Ecto neural progenitor cell (in vitro differentiated cells): ENCODE measurements at regions not wholly inside any gene's neighbourhood (a gene's known extent, or its start where the extent isn't known, plus 50 kb on each side); places are given as distances from the start of the nearest gene placed in this dataset.
"Not testable (repeated sequence)": the region's sequence is repeated elsewhere in the genome, so short reads cannot be mapped to it uniquely, and the experiment has no call there.

Experiments
- DNase-seq: peaks from one replicate; pipeline ENCODE4 v3.0.0-alpha.2; 2018; ENCODE audit warnings: low spot score

DNA sequence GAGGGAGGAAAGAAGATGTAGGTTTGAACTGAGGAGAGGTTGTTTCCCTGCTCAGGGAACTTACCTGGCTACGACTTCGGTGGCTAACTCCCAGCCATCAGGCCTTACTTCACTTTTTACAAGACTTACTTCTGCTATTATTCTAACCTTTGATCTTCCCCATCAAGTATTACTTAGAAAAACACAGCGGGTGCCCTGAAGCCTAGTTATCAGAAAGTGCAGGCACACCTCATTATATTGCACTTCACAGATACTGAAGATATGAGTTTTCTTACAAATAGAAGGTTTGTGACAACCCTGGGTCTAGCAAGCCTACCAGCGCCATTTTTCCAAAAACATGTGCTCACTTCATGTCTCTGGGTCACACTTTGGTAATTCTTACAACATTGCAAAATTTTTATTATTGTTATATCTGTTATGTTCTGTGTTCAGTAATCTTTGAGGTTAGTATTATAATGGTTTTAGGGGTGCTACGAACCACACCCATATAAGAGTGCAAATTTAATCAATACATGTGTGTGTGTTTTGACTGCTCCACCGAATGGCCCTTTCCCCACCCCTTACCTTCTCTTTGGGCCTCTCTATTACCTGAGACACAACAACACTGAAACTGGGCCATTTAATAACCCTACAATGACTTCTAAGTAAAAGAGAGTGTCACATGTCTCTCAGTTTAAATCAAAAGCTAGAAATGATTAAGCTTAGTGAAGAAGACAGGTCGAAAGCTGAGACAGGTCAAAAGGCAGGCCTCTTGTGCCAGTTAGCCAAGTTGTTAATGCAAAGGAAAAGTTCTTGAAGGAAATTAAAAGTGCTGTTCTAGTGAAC, 2102.7 kb upstream of the WWC1 start:
- no peak for DNase-seq

DNA sequence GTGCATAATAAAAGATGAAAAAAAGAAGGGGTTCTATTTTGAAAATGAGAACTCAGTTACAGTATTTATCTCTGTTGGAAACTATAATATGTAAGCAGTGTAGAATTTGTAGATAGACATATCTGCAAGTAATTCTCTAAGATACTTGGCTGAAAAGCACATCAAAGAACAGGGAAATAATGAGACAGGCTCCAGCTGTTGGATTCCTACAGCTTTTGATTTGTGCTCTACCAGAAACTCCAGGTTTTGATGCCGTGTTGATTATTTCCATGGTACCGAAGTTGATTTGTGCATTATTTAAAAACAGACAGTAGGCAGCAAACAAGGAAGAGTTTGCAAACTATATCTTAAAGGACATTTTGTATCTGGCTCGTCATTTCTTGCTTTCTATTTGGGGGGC, 2098.7 kb upstream of the WWC1 start:
- no peak for DNase-seq

DNA sequence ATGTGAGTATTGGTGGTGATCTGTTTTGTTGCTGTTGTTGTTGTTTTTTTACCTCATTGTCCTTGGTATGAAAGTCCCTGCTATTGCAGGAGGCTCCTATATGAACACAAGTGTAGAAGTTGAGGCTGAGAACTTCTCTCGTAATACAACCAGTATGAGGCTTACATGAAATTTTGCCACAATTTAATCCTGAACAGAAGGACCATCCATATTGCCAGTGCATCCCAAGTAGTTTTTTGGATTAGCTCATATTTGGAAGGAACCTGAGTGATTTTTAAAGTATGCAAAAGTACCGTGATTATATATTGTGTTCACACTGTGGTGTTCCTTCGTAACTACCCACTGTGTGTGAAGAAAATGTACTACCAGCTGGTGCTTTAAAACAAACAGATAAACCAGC, 2095.5 kb upstream of the WWC1 start:
- no peak for DNase-seq

DNA sequence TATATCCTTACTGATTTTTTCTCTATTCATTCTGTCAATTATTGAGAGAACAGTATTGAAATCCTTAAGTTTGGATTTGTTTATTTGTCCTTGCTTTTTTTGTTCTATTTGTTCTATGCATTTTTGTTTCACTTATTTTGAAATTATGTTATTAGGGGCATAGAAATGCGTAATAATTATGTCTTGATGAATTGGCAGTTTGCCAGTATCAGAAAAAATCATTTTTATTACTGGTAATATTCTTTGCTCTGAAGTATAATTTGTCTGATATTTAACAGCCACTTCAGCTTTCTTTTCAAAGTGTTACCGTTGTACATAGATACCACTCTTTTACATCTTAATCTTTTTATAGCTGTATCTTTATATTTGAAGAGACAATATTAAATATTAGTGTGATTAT, 2090.9 kb upstream of the WWC1 start:
- DNase-seq: no peak

- no peak for DNase-seq
Measured at GRCh38 chr5:166211640-166212039, 2079.8 kb upstream of the WWC1 start.

- DNase-seq: no peak
Measured at GRCh38 chr5:166236327-166236726, 2055.1 kb upstream of the WWC1 start.

DNA sequence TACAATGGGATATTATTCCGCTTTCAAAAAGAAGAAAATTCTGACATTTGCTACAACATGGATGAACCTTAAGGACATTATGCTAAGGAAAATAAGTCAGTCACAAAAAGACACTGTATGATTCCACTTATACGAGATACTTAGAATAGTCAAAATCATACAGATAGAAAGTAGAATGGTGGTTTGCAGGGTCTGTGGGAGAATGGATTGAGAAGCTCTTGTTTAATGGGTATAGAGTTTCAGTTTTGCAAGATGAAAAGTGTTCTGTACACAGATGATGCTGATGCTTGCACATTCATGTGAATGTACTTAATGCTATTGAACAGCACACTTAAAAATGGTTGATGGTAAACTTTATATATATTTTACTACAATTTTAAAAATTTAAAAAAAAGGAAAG, 2050.7 kb upstream of the WWC1 start:
- DNase-seq: no peak

DNA sequence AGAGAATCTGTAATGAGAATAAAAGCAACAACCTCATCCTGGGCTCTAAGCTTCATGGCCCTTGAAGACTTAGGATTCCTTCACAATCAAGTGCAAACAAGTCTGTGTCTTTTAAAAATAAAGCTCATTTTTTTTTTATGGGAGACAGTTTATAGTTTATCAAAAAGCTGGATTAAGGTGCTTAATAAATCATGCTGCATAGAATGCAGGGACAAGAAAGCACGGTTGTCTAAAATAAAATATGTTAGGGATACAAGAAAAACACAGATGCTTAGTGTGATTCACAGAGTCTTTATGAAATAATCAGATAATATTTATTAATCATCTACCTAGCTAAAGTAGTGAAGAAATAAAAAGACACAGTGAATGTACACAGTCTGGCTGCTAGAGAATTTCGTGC, 2045.9 kb upstream of the WWC1 start:
- no peak for DNase-seq

DNA sequence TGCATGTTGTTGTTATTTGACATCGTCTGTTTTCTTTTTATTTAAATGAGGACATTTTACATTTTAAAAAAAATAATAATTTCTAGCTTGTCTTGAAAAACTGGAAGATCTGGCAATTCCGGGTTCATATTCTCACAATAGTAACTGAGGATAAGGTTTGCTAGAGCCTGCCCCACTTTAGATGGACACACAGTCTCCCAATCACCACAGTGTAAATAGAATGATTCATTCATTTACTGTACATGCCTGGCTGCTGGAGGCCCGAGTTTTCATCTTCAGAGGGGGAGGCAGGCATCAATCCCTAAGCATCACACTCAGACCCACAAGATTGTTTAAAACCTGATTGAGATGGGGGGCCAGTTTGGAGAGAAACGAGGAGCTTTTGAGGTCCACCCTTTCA, 2039.7 kb upstream of the WWC1 start:
- no peak for DNase-seq

- no peak for DNase-seq
Measured at GRCh38 chr5:166257661-166258060, 2033.8 kb upstream of the WWC1 start.

DNA sequence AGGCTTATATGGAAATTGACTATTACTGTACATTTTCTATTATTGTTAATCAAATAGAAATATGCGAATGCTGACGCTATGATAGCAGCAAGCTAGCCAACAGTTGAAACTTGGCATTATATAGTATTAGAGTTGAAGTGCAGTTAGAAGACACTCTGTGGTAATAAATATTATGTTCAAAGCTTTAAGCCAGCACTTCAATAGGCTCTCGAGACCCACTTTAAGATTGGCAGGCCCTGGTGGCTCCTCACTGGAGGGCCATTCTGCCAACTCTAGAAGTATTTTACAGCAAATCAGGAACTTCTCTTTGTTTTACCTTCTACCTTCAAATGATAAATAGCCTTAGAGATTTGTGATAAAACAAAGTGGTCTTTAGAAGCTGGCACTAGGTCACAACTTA, 2029.0 kb upstream of the WWC1 start:
- DNase-seq: no peak

DNA sequence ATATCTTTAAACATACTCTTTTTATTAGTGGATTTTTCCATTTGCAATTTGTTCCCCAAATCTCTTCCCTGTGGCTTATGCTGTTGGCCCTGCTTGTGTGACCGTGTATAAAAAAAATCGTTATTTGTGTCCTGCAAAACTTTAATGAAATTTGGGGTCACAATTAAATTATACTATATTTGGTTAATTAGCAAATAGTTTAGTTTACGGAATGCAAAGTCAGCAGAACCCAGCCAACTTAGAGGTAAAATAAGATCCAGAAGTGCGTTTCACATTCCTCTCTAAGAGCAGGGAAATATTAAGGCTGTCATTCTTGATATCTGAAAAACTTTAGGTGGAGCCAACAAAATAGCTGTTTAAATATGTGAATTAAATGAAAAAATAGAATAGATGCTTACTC, 2023.5 kb upstream of the WWC1 start:
- DNase-seq: no peak

DNA sequence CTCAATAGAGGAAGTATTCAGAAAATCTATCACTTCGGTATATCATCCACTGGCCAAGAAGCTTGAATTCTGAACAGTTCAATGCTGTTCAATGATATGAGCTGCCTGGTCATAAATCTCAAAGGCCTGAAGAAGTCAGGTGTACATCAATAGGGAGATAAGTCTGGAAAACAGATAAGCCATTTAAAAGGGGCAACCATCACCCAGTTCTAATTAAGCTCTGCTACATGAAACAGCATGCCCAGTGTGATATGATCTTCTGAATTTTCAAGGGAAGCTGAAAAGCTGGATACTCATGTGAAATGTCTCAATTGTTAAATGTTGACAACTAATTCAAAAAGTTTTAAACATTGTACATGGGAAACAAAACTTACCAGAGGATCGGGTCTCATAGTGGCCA, 2020.7 kb upstream of the WWC1 start:
- DNase-seq: no peak

DNA sequence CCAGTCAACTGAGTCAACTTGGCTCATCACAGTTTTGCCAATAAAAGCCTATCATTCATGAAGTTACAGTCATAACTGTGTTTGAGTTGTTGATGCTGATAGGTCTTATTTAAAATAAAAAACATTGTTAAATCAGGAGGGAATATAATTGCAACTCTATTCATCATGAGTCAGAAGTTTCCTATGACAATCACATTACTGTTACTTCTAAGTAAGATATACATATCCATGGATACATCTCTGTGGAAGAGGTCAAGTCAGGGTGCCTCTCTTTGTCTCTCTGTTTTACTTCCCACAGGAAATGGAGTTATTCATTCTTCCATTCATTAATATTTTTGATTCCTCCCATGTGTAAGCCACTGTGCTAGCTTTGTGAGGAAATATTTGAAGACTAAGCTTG, 2015.4 kb upstream of the WWC1 start:
- DNase-seq: no peak

DNA sequence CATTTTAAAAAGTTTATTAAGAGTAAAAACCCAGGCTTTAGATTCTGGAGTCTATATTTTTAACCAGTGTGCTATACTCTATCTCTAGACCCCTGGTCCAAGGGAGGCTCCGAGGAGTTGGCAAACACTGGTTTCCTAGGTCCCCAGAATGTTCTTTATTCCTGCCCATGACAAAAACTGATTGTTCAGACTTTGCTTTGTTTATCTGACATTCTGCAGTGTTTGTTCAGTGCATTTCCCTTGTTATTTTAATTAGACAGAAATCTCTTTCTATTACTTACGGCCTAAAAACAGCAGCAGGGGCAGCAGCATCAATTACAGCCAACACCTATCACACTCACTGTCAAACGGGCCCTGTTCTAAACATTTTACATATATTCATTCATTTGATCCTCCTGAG, 2011.6 kb upstream of the WWC1 start:
- no peak for DNase-seq

DNA sequence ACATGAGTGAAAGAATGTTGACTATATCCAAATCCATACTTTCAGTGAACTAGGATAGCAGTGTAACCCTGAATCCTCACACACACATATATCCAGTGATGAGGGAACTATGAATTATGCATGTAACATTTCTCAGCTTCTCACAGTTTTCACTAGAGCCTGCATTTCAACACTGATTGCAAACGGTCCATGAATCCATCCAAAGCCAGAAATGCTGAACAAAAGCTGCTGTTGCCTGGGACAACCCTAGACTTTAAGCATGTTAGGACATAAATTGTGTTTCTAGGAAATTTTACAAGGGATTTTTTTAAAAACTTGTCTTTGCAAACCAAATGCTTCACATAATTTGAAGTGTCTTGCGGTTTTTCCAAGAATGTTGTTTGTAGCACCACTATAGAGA, 2010.0 kb upstream of the WWC1 start:
- DNase-seq: no peak

DNA sequence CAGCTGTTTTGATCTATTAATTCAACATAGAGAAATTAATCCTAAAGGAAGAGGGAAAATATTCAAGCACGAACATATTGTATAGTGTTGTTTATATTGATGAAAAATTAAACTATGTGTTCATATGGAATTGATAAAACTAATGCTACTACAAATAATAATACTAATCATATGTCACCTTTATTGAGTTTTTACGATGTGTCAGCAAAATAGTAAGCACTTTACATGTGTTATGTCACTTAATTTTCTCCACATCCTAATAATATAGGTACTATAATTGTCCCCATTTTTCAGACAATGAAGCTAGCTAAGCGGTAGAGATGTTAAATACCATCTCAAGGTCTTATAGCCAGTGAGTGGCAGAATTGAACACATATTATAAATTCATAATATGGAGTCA, 2008.5 kb upstream of the WWC1 start:
- DNase-seq: no peak

- no peak for DNase-seq
Measured at GRCh38 chr5:166285361-166285760, 2006.1 kb upstream of the WWC1 start.

DNA sequence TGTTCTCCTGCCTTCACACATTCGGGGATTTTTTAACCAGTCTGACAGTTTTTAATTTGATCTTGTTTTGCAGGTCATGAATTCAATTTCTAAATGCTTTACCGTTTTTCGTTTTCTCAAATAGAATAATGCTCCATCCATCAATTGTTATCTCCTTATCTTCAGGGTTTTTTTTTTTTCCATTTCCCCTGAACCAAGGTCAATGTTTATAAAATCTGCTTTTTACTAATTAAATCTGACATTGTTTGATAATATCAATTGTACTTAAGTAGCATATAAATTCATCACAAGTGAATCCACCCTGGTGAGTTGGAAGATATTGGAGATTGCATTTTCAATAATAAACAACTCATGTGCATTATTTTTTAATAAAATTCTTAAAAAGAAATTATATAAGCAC, 2004.6 kb upstream of the WWC1 start:
- no peak for DNase-seq

GRCh38 chr5:166287866-166288265, 2003.6 kb upstream of the WWC1 start:
- DNase-seq: no peak

- not testable (repeated sequence) for DNase-seq
Measured at GRCh38 chr5:166291800-166292199, 1999.6 kb upstream of the WWC1 start.

DNA sequence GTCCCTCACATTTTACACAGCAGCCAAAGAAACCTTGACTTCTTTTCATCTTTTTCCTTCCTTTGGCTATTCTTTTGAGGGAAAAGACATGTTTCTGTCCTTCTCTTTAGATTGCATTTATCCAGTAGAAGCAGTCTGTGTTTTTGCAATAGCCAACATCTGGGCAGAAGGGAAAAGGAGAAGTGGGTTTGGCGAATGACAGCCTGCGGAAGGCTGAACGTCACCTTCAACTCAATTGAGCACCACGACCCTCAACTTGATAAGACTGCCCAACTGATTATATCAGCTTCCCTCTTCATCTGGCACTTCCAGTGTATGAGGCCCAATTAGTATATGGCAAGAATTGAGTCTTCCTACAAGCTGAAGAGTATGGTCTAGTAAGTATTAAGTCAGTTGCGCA, 1997.6 kb upstream of the WWC1 start:
- DNase-seq: no peak

DNA sequence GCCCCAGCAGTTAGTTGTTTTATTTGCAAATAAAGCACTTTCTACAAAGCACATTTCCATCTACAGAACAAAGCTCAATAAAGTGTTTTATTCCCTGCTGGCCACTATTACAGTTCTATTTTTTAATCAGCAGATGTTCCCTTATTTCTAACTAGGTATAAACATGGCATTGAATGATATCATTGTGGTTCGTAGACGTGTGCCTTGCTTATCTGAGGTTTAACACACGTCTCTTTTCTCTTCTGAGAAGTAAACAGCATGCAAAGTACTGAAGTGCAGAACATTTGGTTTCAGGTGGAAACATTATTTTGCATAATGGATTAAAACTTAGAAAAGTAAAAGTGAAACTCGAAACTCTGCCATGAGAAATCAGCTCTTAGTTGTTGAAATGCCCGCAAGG, 1989.3 kb upstream of the WWC1 start:
- no peak for DNase-seq

- DNase-seq: no peak
Measured at GRCh38 chr5:166317425-166317824, 1974.0 kb upstream of the WWC1 start.
